ENCODE measurements at regions not wholly inside any gene's neighbourhood (a gene's known extent, or its start where the extent isn't known, plus 50 kb on each side); places are given as distances from the start of the nearest gene placed in this dataset.

- Histone ChIP-seq H4K5ac (ENCODE audit: low read depth, low read length) (no peak overlapping the region), H3K56ac (ENCODE audit: extremely low read depth, insufficient read depth, low read length) (no peak overlapping the region), H2BK15ac (ENCODE audit: low read depth, low read length) (no peak overlapping the region), H3K4me1 (ENCODE audit: control insufficient read depth, insufficient read depth, low read length) (no peaks in the 10 kb centered on the region), H3K23ac (ENCODE audit: low read depth, low read length) (no peak overlapping the region), H3K18ac (ENCODE audit: low read depth, low read length) (no peak overlapping the region), H2AK9ac (replicated peaks; ENCODE audit: low read depth, low read length, poor library complexity) (no peak overlapping the region), H4K91ac (ENCODE audit: insufficient read depth, low read depth, low read length) (no peak overlapping the region), H2AFZ (replicated peaks; ENCODE audit: low read length, poor library complexity) (no peak overlapping the region), H4K20me1 (ENCODE audit: insufficient read depth, low read length) (no peaks in the 10 kb centered on the region), H3K36me3 (ENCODE audit: control insufficient read depth, insufficient read depth, low read length) (no peaks in the 10 kb centered on the region), H4K8ac (ENCODE audit: low read depth in 2 of 2, low read length in 2 of 2) (no peak overlapping the region), H3K79me1 (ENCODE audit: low read depth in 1 of 2, low read length in 2 of 2) (no peaks in the 10 kb centered on the region), H2BK120ac (ENCODE audit: low read depth, low read length) (no peak overlapping the region), H2AK5ac (ENCODE audit: low read depth, low read length) (no peak overlapping the region), H3K27ac (ENCODE audit: insufficient read depth, low read length) (no peak overlapping the region), H3K14ac (replicated peaks; ENCODE audit: low read depth, low read length) (no peak overlapping the region), H3K27me3 (ENCODE audit: control insufficient read depth, insufficient read depth, low read length) (no peaks in the 10 kb centered on the region), H3K9me3 (ENCODE audit: control insufficient read depth, insufficient read depth, low read length) (peaks cover 65% of the 10 kb centered on the region), H3K4ac (ENCODE audit: low read depth, low read length) (no peak overlapping the region), H3K9me1 (ENCODE audit: insufficient read depth, low read length) (no peaks in the 10 kb centered on the region), H2BK5ac (ENCODE audit: low read depth, low read length, poor library complexity, severe bottlenecking) (no peak overlapping the region), H3K4me2 (ENCODE audit: low read depth, low read length) (no peak overlapping the region), H3K4me3 (ENCODE audit: insufficient read depth, low read depth, low read length) (no peak overlapping the region), H2BK20ac (ENCODE audit: low read depth, low read length) (no peak overlapping the region), H3K9ac (ENCODE audit: low read depth, low read length) (no peak overlapping the region)
- ATAC-seq (ENCODE audit: low read depth): no peak
- in situ Hi-C loops (cut with MboI; ENCODE audit: low sequenced_read_pairs) (no loop called here), intact Hi-C loops (cut with micrococcal nuclease) (no loop called here), dilution Hi-C loops (cut with HindIII; ENCODE audit: low sequenced_read_pairs, unreplicated experiment) (no loop called here)
- TF ChIP-seq RAD21 (IDR thresholded peaks at IDR 0.05; ENCODE audit: low read length): no peak
- TF ChIP-seq MAFK (IDR thresholded peaks at IDR 0.05; ENCODE audit: low read depth, low read length): no peak
- no peak for TF ChIP-seq CHD1 (IDR thresholded peaks at IDR 0.05; ENCODE audit: low read depth, low read length)
- no peak for TF ChIP-seq POLR2A (IDR thresholded peaks at IDR 0.05; ENCODE audit: low read depth, low read length)
- no peak for TF ChIP-seq BHLHE40 (IDR thresholded peaks at IDR 0.05; ENCODE audit: low read depth, low read length)
- CTCF ChIA-PET: no interaction called here
- POLR2A ChIA-PET (ENCODE audit: unreplicated experiment): no interaction called here
- 75% methylated on average over 4 of the region's 9 CpGs; no CpG with 5 or more reads in 1 of the 2 experiments for WGBS, 2 experiments (ENCODE audit: extremely low coverage in 2 of 2, insufficient read length in 1 of 2)
- no TSS peak for BruUV-seq (replicated peaks)
- no peak for DNase-seq
Measured at GRCh38 chr2:16321256-16321655, 344.4 kb downstream of the CYRIA start.

All from IMR-90 (cell line).